Spinal cord (tissue), 9 donors: ENCODE measurements at regions not wholly inside any gene's neighbourhood (a gene's known extent, or its start where the extent isn't known, plus 50 kb on each side); places are given as distances from the start of the nearest gene placed in this dataset.
"Not testable (repeated sequence)": the region's sequence is repeated elsewhere in the genome, so short reads cannot be mapped to it uniquely, and the experiment has no call there.

Source experiments
- DNase-seq, 6 donors: peaks; one replicate each; pipeline versions ENCODE4 v3.0.0 to v3.0.0-alpha.2; 2013 to 2015; ENCODE audit warnings: low spot score in 6 of 6, low read depth in 4 of 6
- H3K27ac ChIP-seq: one replicate; pipeline ENCODE4 v1.5.1; 2013; ENCODE audit warnings: low read depth, low read length, control low read depth
- H3K27me3 ChIP-seq: one replicate; pipeline ENCODE4 v1.6.1; 2013; ENCODE audit warnings: low read length; ENCODE audit not compliant: control insufficient read depth, insufficient read depth
- H3K36me3 ChIP-seq: one replicate; pipeline ENCODE4 v1.6.1; 2013; ENCODE audit warnings: low read length; ENCODE audit not compliant: control insufficient read depth, insufficient read depth
- H3K4me1 ChIP-seq: one replicate; pipeline ENCODE4 v1.6.1; 2013; ENCODE audit warnings: low read length; ENCODE audit not compliant: control insufficient read depth, insufficient read depth
- H3K4me3 ChIP-seq: one replicate; pipeline ENCODE4 v1.5.1; 2013; ENCODE audit warnings: low read depth, low read length, control low read depth
- H3K9me3 ChIP-seq: one replicate; pipeline ENCODE4 v1.6.1; 2013; ENCODE audit warnings: low read length; ENCODE audit not compliant: control insufficient read depth, insufficient read depth
- WGBS: methylation state at CpG from one replicate; pipeline ENCODE4 v1.1.5; 2013; ENCODE audit warnings: missing lambda C conversion rate; ENCODE audit not compliant: insufficient coverage; 5-methylcytosine and 5-hydroxymethylcytosine counted together
- donor health status: healthy.

GRCh38 chr6:27551607-27552006 lies 78.7 kb upstream of the ZNF184 start:
- Histone ChIP-seq H3K36me3 (no peaks in the 10 kb centered on the region), H3K27ac (no peak overlapping the region), H3K27me3 (peaks cover 81% of the 10 kb centered on the region), H3K9me3 (no peaks in the 10 kb centered on the region), H3K4me3 (no peak overlapping the region), H3K4me1 (no peaks in the 10 kb centered on the region)
- no peak for DNase-seq
- WGBS: no CpG with 5 or more reads among the region's 2 CpGs

GRCh38 chr6:27550692-27551091 lies 77.8 kb upstream of the ZNF184 start:
- H3K4me1 ChIP-seq: peaks cover under 1% of the 10 kb centered on the region
- H3K27me3 ChIP-seq: peaks cover 81% of the 10 kb centered on the region
- no peaks in the 10 kb centered on the region for H3K36me3 ChIP-seq
- no peak overlapping the region for H3K27ac ChIP-seq
- WGBS: 100% methylated on average over 1 of the region's 3 CpGs
- no peak overlapping the region for H3K4me3 ChIP-seq
- DNase-seq: no peak
- no peaks in the 10 kb centered on the region for H3K9me3 ChIP-seq

- peaks cover 82% of the 10 kb centered on the region for H3K27me3 ChIP-seq
- not testable (repeated sequence) for H3K9me3 ChIP-seq, H3K36me3 ChIP-seq, H3K4me1 ChIP-seq, H3K4me3 ChIP-seq, DNase-seq, H3K27ac ChIP-seq
- WGBS: 87% methylated on average over 6 of the region's 14 CpGs
Measured at GRCh38 chr6:27549241-27549598, 76.3 kb upstream of the ZNF184 start.

- peak in 2 of 6 donors; percentile 11 to 15 for DNase-seq
- H3K27me3 ChIP-seq: peaks cover 82% of the 10 kb centered on the region
- no peaks in the 10 kb centered on the region for H3K36me3 ChIP-seq
- peaks cover 6% of the 10 kb centered on the region for H3K4me1 ChIP-seq
- 11% methylated on average over 11 of the region's 23 CpGs for WGBS
- H3K27ac ChIP-seq: no peak overlapping the region
- H3K9me3 ChIP-seq: no peaks in the 10 kb centered on the region
- H3K4me3 ChIP-seq: no peak overlapping the region
Measured at GRCh38 chr6:27547157-27548075, 74.5 kb upstream of the ZNF184 start.

- H3K27ac ChIP-seq: no peak overlapping the region
- H3K4me3 ChIP-seq: no peak overlapping the region
- H3K9me3 ChIP-seq: no peaks in the 10 kb centered on the region
- H3K4me1 ChIP-seq: peaks cover 6% of the 10 kb centered on the region
- WGBS: no CpG with 5 or more reads among the region's 7 CpGs
- peaks cover 87% of the 10 kb centered on the region for H3K27me3 ChIP-seq
- H3K36me3 ChIP-seq: no peaks in the 10 kb centered on the region
- no peak for DNase-seq
Measured at GRCh38 chr6:27546522-27546921, 73.6 kb upstream of the ZNF184 start.

- Histone ChIP-seq H3K4me1 (peaks cover 6% of the 10 kb centered on the region), H3K9me3 (no peaks in the 10 kb centered on the region), H3K27me3 (peaks cover 92% of the 10 kb centered on the region), H3K36me3 (no peaks in the 10 kb centered on the region), H3K4me3 (no peak overlapping the region), H3K27ac (no peak overlapping the region)
- DNase-seq: no peak
- WGBS: 11% methylated on average over 20 of the region's 32 CpGs
Measured at GRCh38 chr6:27545271-27546046, 72.6 kb upstream of the ZNF184 start.

GRCh38 chr6:27544612-27545260 lies 71.8 kb upstream of the ZNF184 start:
- Histone ChIP-seq H3K36me3 (no peaks in the 10 kb centered on the region), H3K4me3 (no peak overlapping the region), H3K9me3 (no peaks in the 10 kb centered on the region), H3K4me1 (peaks cover 6% of the 10 kb centered on the region), H3K27ac (no peak overlapping the region), H3K27me3 (peaks cover 91% of the 10 kb centered on the region)
- no peak for DNase-seq
- 6% methylated on average over 16 of the region's 20 CpGs for WGBS

GRCh38 chr6:27544135-27544534 lies 71.2 kb upstream of the ZNF184 start:
- peaks cover 94% of the 10 kb centered on the region for H3K27me3 ChIP-seq
- DNase-seq, H3K27ac ChIP-seq, H3K9me3 ChIP-seq, H3K4me3 ChIP-seq, H3K36me3 ChIP-seq, H3K4me1 ChIP-seq: not testable (repeated sequence)
- 19% methylated on average over 6 of the region's 20 CpGs for WGBS

- no peak overlapping the region for H3K4me3 ChIP-seq
- DNase-seq: no peak
- H3K4me1 ChIP-seq: peaks cover 6% of the 10 kb centered on the region
- no peak overlapping the region for H3K27ac ChIP-seq
- WGBS: no CpG with 5 or more reads among the region's 2 CpGs
- no peaks in the 10 kb centered on the region for H3K36me3 ChIP-seq
- no peaks in the 10 kb centered on the region for H3K9me3 ChIP-seq
- H3K27me3 ChIP-seq: peaks cover 92% of the 10 kb centered on the region
Measured at GRCh38 chr6:27542485-27542884, 69.6 kb upstream of the ZNF184 start.
